Spinal cord (tissue), 9 donors: ENCODE measurements at regions not wholly inside any gene's neighbourhood (a gene's known extent, or its start where the extent isn't known, plus 50 kb on each side); places are given as distances from the start of the nearest gene placed in this dataset.
"Not testable (repeated sequence)": the region's sequence is repeated elsewhere in the genome, so short reads cannot be mapped to it uniquely, and the experiment has no call there.

Experiments
- DNase-seq, 6 donors: peaks; one replicate each; pipeline versions ENCODE4 v3.0.0 to v3.0.0-alpha.2; 2013 to 2015; ENCODE audit warnings: low spot score in 6 of 6, low read depth in 4 of 6
- H3K27ac ChIP-seq: one replicate; pipeline ENCODE4 v1.5.1; 2013; ENCODE audit warnings: low read depth, low read length, control low read depth
- H3K27me3 ChIP-seq: one replicate; pipeline ENCODE4 v1.6.1; 2013; ENCODE audit warnings: low read length; ENCODE audit not compliant: control insufficient read depth, insufficient read depth
- H3K36me3 ChIP-seq: one replicate; pipeline ENCODE4 v1.6.1; 2013; ENCODE audit warnings: low read length; ENCODE audit not compliant: control insufficient read depth, insufficient read depth
- H3K4me1 ChIP-seq: one replicate; pipeline ENCODE4 v1.6.1; 2013; ENCODE audit warnings: low read length; ENCODE audit not compliant: control insufficient read depth, insufficient read depth
- H3K4me3 ChIP-seq: one replicate; pipeline ENCODE4 v1.5.1; 2013; ENCODE audit warnings: low read depth, low read length, control low read depth
- H3K9me3 ChIP-seq: one replicate; pipeline ENCODE4 v1.6.1; 2013; ENCODE audit warnings: low read length; ENCODE audit not compliant: control insufficient read depth, insufficient read depth
- WGBS: methylation state at CpG from one replicate; pipeline ENCODE4 v1.1.5; 2013; ENCODE audit warnings: missing lambda C conversion rate; ENCODE audit not compliant: insufficient coverage; 5-methylcytosine and 5-hydroxymethylcytosine counted together
- donor health status: healthy.

GRCh38 chr20:1747953-1748577, 90.5 kb upstream of the SIRPG start:
- 60% methylated on average over 1 of the region's 3 CpGs for WGBS
- Histone ChIP-seq H3K9me3 (no peaks in the 10 kb centered on the region), H3K27me3 (no peaks in the 10 kb centered on the region), H3K4me1 (no peaks in the 10 kb centered on the region), H3K4me3 (no peak overlapping the region), H3K36me3 (no peaks in the 10 kb centered on the region), H3K27ac (no peak overlapping the region)
- DNase-seq = no peak

- H3K27ac ChIP-seq, H3K4me3 ChIP-seq, H3K9me3 ChIP-seq, H3K4me1 ChIP-seq, DNase-seq, H3K27me3 ChIP-seq, H3K36me3 ChIP-seq: not testable (repeated sequence)
- no CpG with 5 or more reads among the region's 4 CpGs for WGBS
These were observed 84.5 kb upstream of the SIRPG start for GRCh38 chr20:1742049-1742434.

- H3K9me3 ChIP-seq = no peaks in the 10 kb centered on the region
- H3K4me3 ChIP-seq = no peak overlapping the region
- 71% methylated on average over 2 of the region's 6 CpGs for WGBS
- no peak overlapping the region for H3K27ac ChIP-seq
- DNase-seq = no peak
- no peaks in the 10 kb centered on the region for H3K36me3 ChIP-seq
- H3K27me3 ChIP-seq = peaks cover 2% of the 10 kb centered on the region
- no peaks in the 10 kb centered on the region for H3K4me1 ChIP-seq
These were observed 83.9 kb upstream of the SIRPG start for GRCh38 chr20:1741309-1742048.

- no peaks in the 10 kb centered on the region for H3K36me3 ChIP-seq
- H3K27ac ChIP-seq = no peak overlapping the region
- H3K27me3 ChIP-seq = peaks cover 2% of the 10 kb centered on the region
- H3K4me3 ChIP-seq = no peak overlapping the region
- no peaks in the 10 kb centered on the region for H3K9me3 ChIP-seq
- no CpG with 5 or more reads among the region's 1 CpG for WGBS
- no peaks in the 10 kb centered on the region for H3K4me1 ChIP-seq
- DNase-seq = no peak
These were observed 79.6 kb upstream of the SIRPG start for GRCh38 chr20:1737134-1737533.

GRCh38 chr20:1735417-1736089, 78.0 kb upstream of the SIRPG start:
- H3K4me1 ChIP-seq = no peaks in the 10 kb centered on the region
- WGBS = 89% methylated on average over 27 of the region's 35 CpGs
- no peak for DNase-seq

GRCh38 chr20:1734269-1734858, 76.8 kb upstream of the SIRPG start:
- no peaks in the 10 kb centered on the region for H3K4me1 ChIP-seq
- H3K4me3 ChIP-seq = no peak overlapping the region
- H3K36me3 ChIP-seq = no peaks in the 10 kb centered on the region
- H3K9me3 ChIP-seq = no peaks in the 10 kb centered on the region
- H3K27ac ChIP-seq = peak overlapping the region; percentile 26
- no peaks in the 10 kb centered on the region for H3K27me3 ChIP-seq
- WGBS = no CpG with 5 or more reads among the region's 4 CpGs
- DNase-seq = peak in 5 of 6 donors; percentile 6 to 80 (median 24)

More at GRCh38 chr20:1735417-1736089, 78.0 kb upstream of the SIRPG start:
- H3K36me3 ChIP-seq = no peaks in the 10 kb centered on the region
- no peak overlapping the region for H3K4me3 ChIP-seq
- H3K27ac ChIP-seq = no peak overlapping the region
- H3K27me3 ChIP-seq = no peaks in the 10 kb centered on the region
- H3K9me3 ChIP-seq = no peaks in the 10 kb centered on the region

- not testable (repeated sequence) for H3K36me3 ChIP-seq, H3K27ac ChIP-seq, H3K27me3 ChIP-seq, H3K4me3 ChIP-seq, DNase-seq, H3K9me3 ChIP-seq, H3K4me1 ChIP-seq
- WGBS = 90% methylated on average over 5 of the region's 6 CpGs
These were observed 74.3 kb upstream of the SIRPG start for GRCh38 chr20:1731828-1732375.

- H3K36me3 ChIP-seq, H3K4me3 ChIP-seq, H3K4me1 ChIP-seq, H3K27me3 ChIP-seq, DNase-seq, H3K27ac ChIP-seq, H3K9me3 ChIP-seq: not testable (repeated sequence)
- WGBS = 45% methylated on average over 6 of the region's 8 CpGs
These were observed 73.6 kb upstream of the SIRPG start for GRCh38 chr20:1730981-1731711.

- H3K27ac ChIP-seq, H3K4me3 ChIP-seq, H3K9me3 ChIP-seq, H3K36me3 ChIP-seq, H3K4me1 ChIP-seq, H3K27me3 ChIP-seq, DNase-seq: not testable (repeated sequence)
- WGBS = 80% methylated on average over 1 of the region's 3 CpGs
These were observed 69.7 kb upstream of the SIRPG start for GRCh38 chr20:1727303-1727702.
